Activated CD4-positive, CD25-positive, alpha-beta regulatory T cell treated with anti-CD3 and anti-CD28 coated beads, Interleukin-2, amount 50 U/mL, for 16 hours (primary cell): ENCODE measurements at regions not wholly inside any gene's neighbourhood (a gene's known extent, or its start where the extent isn't known, plus 50 kb on each side); places are given as distances from the start of the nearest gene placed in this dataset.
"Not testable (repeated sequence)": the region's sequence is repeated elsewhere in the genome, so short reads cannot be mapped to it uniquely, and the experiment has no call there.

Source experiments
- DNase-seq: peaks from one replicate; pipeline ENCODE4 v3.0.0-alpha.2; 2020; ENCODE audit warnings: low read depth, low spot score

- no peak for DNase-seq
Observed at GRCh38 chr2:133878326-133878725, 310.1 kb upstream of the NCKAP5 start.

DNA sequence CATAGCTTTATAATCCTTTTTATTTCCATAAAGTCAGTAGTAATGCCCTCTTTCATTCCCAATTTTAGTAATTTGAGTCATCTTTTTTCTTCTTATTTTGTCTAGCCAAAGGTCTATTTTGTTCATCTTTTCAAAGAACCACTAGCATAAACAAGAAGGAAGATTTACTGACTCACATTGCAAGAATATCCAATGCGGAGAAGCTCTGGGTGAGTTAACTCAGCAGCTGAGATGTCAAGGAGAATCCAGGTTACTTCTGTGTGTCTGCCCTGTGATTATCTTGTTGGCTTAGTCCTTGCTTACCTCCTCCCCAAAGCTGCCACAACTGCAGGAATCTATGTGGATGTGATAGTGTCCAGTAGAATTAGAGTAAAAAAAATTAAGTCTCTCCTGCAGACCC, 311.4 kb upstream of the NCKAP5 start:
- DNase-seq = no peak

DNA sequence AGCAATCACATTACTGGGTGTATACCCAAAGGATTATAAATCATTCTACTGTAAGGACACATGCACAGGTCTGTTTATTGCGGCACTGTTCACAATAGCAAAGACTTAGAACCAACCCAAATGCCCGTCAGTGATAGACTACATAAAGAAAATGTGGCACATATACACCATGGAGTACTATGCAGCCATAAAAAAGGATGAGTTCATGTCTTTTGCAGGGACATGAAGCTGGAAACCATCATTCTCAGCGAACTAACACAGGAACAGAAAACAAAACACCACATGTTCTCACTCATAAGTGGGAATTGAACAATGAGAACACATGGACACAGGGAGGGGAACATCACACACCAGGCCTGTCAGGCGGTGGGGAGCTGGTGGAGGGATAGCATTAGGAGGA, 313.9 kb upstream of the NCKAP5 start:
- not testable (repeated sequence) for DNase-seq

DNA sequence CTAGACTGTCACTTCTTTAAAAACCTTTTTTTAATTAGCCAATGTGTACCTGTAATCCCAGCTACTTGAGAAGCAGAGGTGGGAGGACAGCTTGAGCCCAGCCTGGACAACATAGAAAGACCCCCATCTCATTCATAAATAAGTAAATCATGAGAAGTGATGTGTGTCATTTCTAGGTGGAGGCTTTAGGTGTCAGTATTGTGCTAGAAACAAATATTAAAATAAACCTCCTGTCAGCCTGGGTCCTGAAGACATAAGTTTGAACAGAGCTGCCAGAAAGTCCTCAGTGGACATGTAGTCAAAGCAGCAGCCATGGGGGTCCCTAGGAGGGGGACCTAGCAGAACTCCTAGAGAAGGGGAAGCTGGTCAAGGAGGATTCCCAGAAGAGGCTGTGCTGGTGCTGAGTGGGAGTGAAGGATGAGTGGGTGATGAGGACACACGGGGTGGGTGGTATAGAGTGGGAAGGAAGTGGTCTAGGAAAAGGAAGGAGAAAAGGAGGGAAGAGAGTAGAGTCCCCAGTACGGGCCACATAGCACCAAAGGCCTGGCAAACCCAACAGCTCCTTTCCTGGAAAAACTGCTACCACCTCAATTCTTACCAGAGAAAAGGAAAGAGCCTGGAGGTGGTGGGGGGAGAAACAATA, 316.6 kb upstream of the NCKAP5 start:
- no peak for DNase-seq

DNA sequence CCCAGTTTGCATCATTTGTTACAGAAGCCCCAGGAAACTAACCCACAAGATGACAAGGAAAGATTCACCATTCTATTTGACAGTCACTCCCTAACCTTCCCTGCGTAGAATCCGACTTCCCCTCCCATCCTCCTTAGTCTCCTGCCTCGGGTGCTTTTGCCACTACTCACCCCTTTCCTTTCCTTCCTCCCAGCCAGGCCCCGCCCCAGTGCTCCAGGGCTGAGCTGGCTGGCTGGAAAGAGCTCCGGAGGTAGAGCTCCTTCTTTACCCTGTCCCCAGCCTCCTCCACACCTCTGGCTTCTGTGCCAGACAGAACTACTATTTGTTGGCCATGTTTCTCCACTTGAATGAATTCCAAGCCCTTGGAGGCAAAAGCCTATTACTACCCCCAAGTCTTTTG, 317.6 kb upstream of the NCKAP5 start:
- DNase-seq = no peak

GRCh38 chr2:133886735-133887675, 318.7 kb upstream of the NCKAP5 start:
- peak; percentile 11 for DNase-seq

GRCh38 chr2:133887676-133888040, 319.4 kb upstream of the NCKAP5 start:
- DNase-seq = no peak

DNA sequence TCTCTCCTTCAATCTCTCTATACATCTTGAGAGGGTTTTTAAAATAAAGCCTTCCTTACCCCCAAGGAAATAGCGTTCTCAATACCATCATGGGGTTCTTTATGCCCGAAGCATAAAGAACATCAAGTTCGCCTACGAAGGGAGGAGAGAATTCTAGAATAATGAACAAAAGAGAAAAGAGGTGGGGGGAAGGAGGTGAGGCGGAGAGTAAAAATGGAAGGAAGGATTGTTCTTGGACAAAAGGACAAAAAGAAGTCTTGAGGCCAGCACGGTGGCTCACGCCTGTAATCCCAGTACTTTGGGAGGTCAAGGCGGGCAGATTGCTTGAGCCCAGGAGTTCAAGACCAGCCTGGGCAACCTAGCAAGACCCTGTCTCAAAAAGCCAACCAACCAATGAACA, 319.8 kb upstream of the NCKAP5 start:
- DNase-seq = no peak

GRCh38 chr2:133888621-133889219, 320.5 kb upstream of the NCKAP5 start:
- no peak for DNase-seq

- no peak for DNase-seq
Observed at GRCh38 chr2:133892352-133892913, 324.2 kb upstream of the NCKAP5 start.

- no peak for DNase-seq
Observed at GRCh38 chr2:133894429-133894828, 326.2 kb upstream of the NCKAP5 start.

- DNase-seq = not testable (repeated sequence)
Observed at GRCh38 chr2:133897838-133898237, 329.6 kb upstream of the NCKAP5 start.

GRCh38 chr2:133900909-133901308, 332.6 kb upstream of the NCKAP5 start:
- DNase-seq = no peak

DNA sequence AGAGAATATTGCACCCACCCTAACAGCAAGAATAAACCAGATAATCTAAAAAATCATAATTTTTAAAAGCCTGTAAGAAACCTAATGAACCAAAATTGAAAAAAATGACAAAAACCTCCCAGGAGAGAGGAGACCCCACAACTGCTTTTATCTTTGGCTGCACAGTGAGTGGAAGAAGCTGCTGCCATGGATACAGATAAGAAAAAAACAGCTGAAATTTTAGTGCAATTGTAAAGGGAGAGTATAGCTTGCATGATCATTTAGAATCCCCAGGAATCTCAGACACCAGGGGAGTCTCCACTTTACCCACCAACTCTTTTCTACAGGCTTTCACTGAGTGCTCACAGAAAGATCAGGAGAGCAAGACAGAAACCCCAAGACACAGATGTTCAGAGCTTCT, 338.1 kb upstream of the NCKAP5 start:
- no peak for DNase-seq

DNA sequence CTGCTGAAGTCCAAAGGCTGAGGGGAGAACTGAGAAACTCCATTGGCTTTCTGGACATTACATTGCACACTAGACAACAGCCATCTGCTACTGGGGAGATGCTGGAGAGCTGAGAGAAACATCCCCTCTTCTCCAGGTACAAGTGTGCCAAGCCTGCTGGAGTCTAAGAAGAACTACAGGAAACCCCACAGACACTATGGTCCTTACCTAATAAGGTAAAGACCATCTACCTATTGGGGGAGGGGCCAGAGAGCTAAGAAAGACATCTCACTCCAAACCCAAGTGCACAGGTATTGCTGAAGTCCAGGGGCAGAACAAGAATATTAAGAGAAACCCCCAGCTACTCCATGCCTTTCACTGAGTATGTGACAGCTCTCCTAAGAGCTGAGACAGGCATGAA, 338.7 kb upstream of the NCKAP5 start:
- no peak for DNase-seq

DNA sequence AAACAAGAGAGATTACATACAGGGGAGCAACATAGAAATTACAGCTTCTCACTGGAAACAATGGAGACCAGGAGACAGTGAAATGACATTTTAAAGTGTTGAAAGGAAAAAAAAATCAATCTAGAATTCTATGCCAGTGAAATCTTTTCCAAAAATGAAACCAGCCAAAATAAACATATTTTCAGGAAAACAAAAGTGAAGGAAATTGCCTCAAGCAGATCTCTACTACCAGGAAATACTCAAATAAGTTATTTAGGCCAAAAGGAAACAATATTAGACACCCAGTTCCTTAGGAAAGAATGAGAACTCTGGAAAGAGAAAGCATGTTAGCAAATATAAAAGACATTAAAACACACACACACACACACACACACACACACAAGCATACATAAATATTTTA, 339.9 kb upstream of the NCKAP5 start:
- no peak for DNase-seq

DNA sequence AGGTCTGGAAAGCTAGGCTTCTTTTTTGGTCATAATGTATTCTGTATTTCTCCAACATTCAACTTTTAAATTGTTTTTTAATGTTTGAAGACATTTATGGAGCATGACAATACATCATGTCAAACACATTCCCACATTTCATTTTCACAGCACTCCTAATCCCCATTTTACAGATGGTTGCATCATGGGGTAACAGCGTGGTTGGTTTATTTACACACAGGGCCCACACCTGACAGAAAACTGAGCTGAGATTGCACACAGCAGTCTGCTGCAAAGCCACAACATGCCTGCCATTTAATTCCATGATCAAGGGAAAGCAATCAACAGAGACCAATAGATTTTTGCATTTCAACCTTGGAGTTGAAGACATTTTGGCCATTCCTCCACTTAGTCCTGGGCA, 335.7 kb upstream of the MGAT5 start:
- DNase-seq = no peak

DNA sequence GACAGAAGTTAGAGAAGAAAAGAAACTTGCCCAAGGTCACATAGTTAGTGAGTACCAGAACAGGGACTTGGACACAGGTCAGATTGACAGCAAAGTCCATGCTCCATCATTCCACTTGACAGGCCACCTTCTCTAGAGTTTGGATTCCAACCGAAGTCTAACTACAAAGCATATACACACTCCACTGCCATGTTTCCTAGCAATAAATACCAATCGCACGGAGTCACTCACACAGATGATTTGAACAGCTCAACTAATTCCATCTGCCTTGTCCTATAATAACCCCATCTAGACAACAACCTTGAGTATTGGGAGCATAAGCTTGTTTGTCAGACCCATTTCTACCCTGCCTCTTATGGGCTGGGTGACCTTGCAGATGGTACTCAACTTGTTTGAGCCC, 334.6 kb upstream of the MGAT5 start:
- DNase-seq = no peak

- DNase-seq = no peak
Observed at GRCh38 chr2:133927894-133928293, 326.0 kb upstream of the MGAT5 start.

DNA sequence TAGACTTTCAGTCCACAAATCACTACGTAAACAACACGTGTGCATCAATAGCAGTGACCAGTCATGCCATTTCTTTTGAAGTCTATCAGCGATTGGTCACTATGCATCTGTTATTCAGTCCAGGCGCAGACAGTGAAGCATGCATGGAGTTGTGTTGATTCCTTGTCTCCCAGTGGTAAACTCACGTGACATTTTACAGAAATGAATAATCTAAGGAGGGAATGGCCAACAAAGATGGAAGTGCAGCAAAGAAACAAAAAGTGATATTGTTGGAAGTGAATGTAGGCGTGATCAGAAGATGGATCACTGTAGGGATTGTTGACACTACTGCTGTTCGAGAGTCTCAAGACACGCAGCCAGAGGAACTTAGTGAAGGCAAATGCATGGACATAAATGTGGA, 317.8 kb upstream of the MGAT5 start:
- DNase-seq = no peak

DNA sequence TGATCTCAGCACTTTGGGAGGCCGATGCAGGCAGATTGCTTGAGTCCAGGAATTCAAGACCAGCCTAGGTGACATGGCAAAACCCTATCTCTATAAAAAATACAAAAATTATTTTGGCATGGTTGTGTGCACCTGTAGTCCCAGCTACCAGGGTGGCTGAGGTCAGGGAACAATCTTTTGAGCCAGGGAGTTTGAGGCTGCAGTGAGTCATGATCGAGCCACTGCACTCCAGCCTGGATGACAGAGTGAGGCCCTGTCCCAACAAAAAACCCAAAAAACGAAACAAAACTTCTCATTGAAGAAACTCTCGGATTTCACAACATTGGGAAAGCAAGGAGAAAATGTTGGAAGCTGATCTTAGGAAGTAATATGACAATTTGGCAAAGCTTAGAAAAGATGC, 317.3 kb upstream of the MGAT5 start:
- no peak for DNase-seq

DNA sequence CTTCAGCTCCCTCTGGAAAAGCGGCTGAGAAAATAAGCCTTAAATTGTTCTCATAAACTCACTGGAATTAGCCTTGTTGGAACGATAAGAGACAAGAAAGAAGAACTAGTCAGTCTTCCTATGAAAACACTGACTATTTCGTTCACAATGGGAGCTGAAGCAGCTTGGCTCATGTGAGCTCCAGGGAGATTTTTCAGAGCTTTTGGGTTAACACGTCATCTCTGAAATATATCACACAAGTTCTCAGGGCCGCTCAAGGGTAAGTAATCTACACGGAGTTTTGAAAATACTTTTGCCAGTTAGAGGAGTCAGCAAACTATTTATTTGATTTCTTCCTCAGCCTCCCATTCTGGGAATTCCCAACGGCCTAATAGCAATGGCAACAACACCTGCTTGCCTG, 316.2 kb upstream of the MGAT5 start:
- DNase-seq = no peak

GRCh38 chr2:133940134-133940533, 313.7 kb upstream of the MGAT5 start:
- no peak for DNase-seq
